MM.1S (cell line): ENCODE measurements at regions not wholly inside any gene's neighbourhood (a gene's known extent, or its start where the extent isn't known, plus 50 kb on each side); places are given as distances from the start of the nearest gene placed in this dataset.

Source experiments
- DNase-seq: peaks from one replicate; pipeline ENCODE4 v3.0.0-alpha.2; 2015
- H2AFZ ChIP-seq: fragments of 300-600 bp; sonication (generic); 2 replicates; pipeline ENCODE4 v1.6.0; 2016; ENCODE audit warnings: antibody characterized with exemption, low read length
- H3F3A ChIP-seq: fragments of 300-600 bp; sonication (generic); 2 replicates; pipeline ENCODE4 v1.6.1; 2016; ENCODE audit warnings: mild to moderate bottlenecking, antibody characterized with exemption, low read length, moderate library complexity, mixed read lengths; ENCODE audit not compliant: insufficient read depth
- H3K27ac ChIP-seq: fragments of 300-600 bp; sonication (generic); 2 replicates; pipeline ENCODE4 v1.5.1; 2016; ENCODE audit warnings: mild to moderate bottlenecking, low read length
- H3K27me3 ChIP-seq: fragments of 300-600 bp; sonication (generic); replicated peaks from 2 replicates; pipeline ENCODE4 v1.6.0; 2016; ENCODE audit warnings: low read length; ENCODE audit not compliant: insufficient read depth
- H3K36me3 ChIP-seq: fragments of 300-600 bp; sonication (generic); replicated peaks from 2 replicates; pipeline ENCODE4 v1.6.1; 2016; ENCODE audit warnings: mild to moderate bottlenecking, low read length, mixed read lengths; ENCODE audit not compliant: insufficient read depth
- H3K4me1 ChIP-seq: fragments of 300-600 bp; sonication (generic); 2 replicates; pipeline ENCODE4 v1.6.1; 2016; ENCODE audit warnings: low read length, mixed read lengths
- H3K4me2 ChIP-seq: fragments of 300-600 bp; sonication (generic); 2 replicates; pipeline ENCODE4 v1.6.0; 2016; ENCODE audit warnings: low read depth, low read length
- H3K4me3 ChIP-seq: fragments of 300-600 bp; sonication (generic); 2 replicates; pipeline ENCODE4 v1.5.1; 2016; ENCODE audit warnings: low read length, mixed read lengths
- H3K79me2 ChIP-seq: fragments of 300-600 bp; sonication (generic); 2 replicates; pipeline ENCODE4 v1.6.1; 2016; ENCODE audit warnings: mixed run types, low read length, mixed read lengths
- H3K9ac ChIP-seq: fragments of 300-600 bp; sonication (generic); 2 replicates; pipeline ENCODE4 v1.6.1; 2016; ENCODE audit warnings: low read length, mixed read lengths
- H3K9me2 ChIP-seq: fragments of 300-600 bp; sonication (generic); replicated peaks from 2 replicates; pipeline ENCODE4 v1.6.1; 2016; ENCODE audit warnings: mild to moderate bottlenecking, low read length, mixed read lengths; ENCODE audit not compliant: insufficient read depth
- H3K9me3 ChIP-seq: fragments of 300-600 bp; sonication (generic); replicated peaks from 2 replicates; pipeline ENCODE4 v1.6.1; 2016; ENCODE audit warnings: mild to moderate bottlenecking, low read length, mixed read lengths; ENCODE audit not compliant: insufficient read depth
- H4K20me1 ChIP-seq: fragments of 300-600 bp; sonication (generic); 2 replicates; pipeline ENCODE4 v1.6.1; 2016; ENCODE audit warnings: mild to moderate bottlenecking, low read length, moderate library complexity, mixed read lengths; ENCODE audit not compliant: insufficient read depth
- EZH2 ChIP-seq: fragments of 300-600 bp; sonication (generic); optimal IDR thresholded peaks from 2 replicates; pipeline ENCODE3; 2017; ENCODE audit warnings: low read depth, mild to moderate bottlenecking, antibody characterized with exemption, low read length, mixed read lengths
- EZH2phosphoT487 ChIP-seq: fragments of 300-600 bp; sonication (generic); IDR thresholded peaks from 2 replicates; pipeline ENCODE4 v1.6.1; 2018; ENCODE audit warnings: antibody characterized with exemption, low read length
- TF ChIP-seq, protein P1 (sequence below): fragments of 300-600 bp; sonication (generic); IDR thresholded peaks from 2 replicates; pipeline ENCODE4 v1.5.1; 2016; ENCODE audit warnings: antibody characterized with exemption, low read length, mixed read lengths

DNA sequence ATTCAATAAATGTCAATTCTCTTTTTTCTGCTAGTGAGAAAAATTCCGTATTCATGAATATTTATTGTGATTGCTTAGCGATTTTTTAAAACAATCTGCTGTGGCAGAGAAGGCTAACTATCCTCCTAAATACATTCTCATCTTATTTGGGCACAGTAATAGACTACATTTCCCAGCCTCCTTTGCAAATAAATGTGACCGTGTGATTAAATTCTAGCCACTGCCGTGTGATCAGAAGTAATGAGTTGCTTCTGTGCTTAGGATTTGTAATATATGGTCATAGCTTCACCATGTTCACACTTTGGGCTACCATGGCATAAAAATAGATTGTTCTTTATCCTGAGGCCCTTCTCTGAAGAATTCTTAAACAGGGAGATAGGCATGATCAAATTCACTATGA is 179.6 kb downstream of the FAM124B start:
- no peaks in the 10 kb centered on the region for H3F3A ChIP-seq
- H3K27ac ChIP-seq: no peak overlapping the region

DNA sequence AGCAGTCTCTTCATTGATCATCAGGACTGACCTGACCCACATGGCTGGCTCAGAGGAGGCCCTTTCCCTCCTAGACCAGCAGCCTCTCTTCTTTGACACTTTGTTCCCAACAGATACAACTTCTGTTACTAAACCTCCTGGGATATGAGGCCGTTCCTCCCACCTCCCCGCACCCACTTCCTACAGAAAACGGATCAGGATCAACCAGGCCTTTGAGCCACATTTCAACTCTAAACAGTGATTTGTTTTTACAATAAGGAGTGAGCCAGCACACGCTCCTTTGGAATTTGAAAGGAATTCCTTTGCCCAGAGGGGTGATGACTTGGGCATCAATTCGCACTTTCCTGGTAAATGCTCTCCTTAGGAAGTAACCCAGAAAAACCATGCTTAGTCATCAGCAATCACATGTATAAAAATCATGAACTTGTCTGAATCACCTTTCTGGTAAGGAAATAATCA is 180.4 kb downstream of the FAM124B start:
- H3K79me2 ChIP-seq: no peaks in the 10 kb centered on the region
- H4K20me1 ChIP-seq: no peaks in the 10 kb centered on the region
- H2AFZ ChIP-seq: no peak overlapping the region
- no peak overlapping the region for H3K4me3 ChIP-seq
- no peaks in the 10 kb centered on the region for H3F3A ChIP-seq
- no peaks in the 10 kb centered on the region for H3K4me1 ChIP-seq
- no peaks in the 10 kb centered on the region for H3K9me3 ChIP-seq
- no peaks in the 10 kb centered on the region for H3K9me2 ChIP-seq
- no peak overlapping the region for H3K4me2 ChIP-seq
- H3K36me3 ChIP-seq: no peaks in the 10 kb centered on the region
- no peak for DNase-seq
- TF ChIP-seq, protein P1, sequence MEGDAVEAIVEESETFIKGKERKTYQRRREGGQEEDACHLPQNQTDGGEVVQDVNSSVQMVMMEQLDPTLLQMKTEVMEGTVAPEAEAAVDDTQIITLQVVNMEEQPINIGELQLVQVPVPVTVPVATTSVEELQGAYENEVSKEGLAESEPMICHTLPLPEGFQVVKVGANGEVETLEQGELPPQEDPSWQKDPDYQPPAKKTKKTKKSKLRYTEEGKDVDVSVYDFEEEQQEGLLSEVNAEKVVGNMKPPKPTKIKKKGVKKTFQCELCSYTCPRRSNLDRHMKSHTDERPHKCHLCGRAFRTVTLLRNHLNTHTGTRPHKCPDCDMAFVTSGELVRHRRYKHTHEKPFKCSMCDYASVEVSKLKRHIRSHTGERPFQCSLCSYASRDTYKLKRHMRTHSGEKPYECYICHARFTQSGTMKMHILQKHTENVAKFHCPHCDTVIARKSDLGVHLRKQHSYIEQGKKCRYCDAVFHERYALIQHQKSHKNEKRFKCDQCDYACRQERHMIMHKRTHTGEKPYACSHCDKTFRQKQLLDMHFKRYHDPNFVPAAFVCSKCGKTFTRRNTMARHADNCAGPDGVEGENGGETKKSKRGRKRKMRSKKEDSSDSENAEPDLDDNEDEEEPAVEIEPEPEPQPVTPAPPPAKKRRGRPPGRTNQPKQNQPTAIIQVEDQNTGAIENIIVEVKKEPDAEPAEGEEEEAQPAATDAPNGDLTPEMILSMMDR: no peak
- no peak for TF ChIP-seq EZH2
- TF ChIP-seq EZH2phosphoT487: no peak
- no peaks in the 10 kb centered on the region for H3K27me3 ChIP-seq
- no peak overlapping the region for H3K9ac ChIP-seq
- no peak overlapping the region for H3K27ac ChIP-seq

More for the DNA sequence above, 179.6 kb downstream of the FAM124B start:
- H3K9me2 ChIP-seq: no peaks in the 10 kb centered on the region
- TF ChIP-seq, protein P1: no peak
- H3K9me3 ChIP-seq: no peaks in the 10 kb centered on the region
- H3K36me3 ChIP-seq: no peaks in the 10 kb centered on the region
- no peak overlapping the region for H2AFZ ChIP-seq
- no peak overlapping the region for H3K4me3 ChIP-seq
- no peaks in the 10 kb centered on the region for H3K27me3 ChIP-seq
- no peak overlapping the region for H3K4me2 ChIP-seq
- no peak for DNase-seq
- H4K20me1 ChIP-seq: no peaks in the 10 kb centered on the region
- no peaks in the 10 kb centered on the region for H3K79me2 ChIP-seq
- no peak overlapping the region for H3K9ac ChIP-seq
- H3K4me1 ChIP-seq: no peaks in the 10 kb centered on the region

DNA sequence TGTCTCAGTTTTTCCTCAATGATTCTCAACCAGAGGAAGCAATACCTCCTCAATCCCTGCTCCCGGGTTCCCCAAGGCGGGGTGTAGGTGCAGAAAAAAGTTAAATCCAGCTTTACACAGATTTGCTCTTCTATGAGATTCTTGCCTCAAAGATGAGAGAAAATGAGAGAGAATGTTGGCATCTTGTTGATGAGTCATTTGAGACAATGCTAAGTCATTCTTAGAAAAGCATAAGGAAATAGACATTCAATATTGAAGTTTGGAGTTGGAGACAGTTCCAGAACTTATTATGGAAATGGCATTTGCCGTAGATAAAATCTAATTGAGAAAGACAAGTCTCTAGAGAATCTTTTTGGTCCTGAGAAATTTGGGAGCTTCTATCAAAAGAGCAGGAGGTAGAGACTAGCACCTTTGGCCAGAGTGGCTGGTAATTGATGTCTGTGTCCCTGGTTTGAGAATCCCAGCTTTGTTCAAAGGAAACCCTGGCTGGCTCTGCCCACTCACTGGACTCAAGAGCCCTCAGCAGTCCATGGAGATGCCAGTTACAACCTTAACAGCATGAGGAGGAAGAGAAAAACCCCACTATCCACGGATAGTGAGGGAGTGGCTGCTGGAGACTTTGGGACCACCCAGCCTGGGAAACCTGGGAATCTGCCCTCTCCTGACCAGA is 181.2 kb downstream of the FAM124B start:
- Histone ChIP-seq H3F3A (no peaks in the 10 kb centered on the region), H3K4me2 (no peak overlapping the region), H3K36me3 (no peaks in the 10 kb centered on the region), H3K4me3 (no peak overlapping the region), H3K9me2 (no peaks in the 10 kb centered on the region), H3K9me3 (no peaks in the 10 kb centered on the region), H3K4me1 (no peaks in the 10 kb centered on the region), H3K79me2 (no peaks in the 10 kb centered on the region), H4K20me1 (no peaks in the 10 kb centered on the region), H3K9ac (no peak overlapping the region), H3K27me3 (no peaks in the 10 kb centered on the region), H3K27ac (no peak overlapping the region), H2AFZ (no peak overlapping the region)
- TF ChIP-seq EZH2phosphoT487: no peak
- TF ChIP-seq, protein P1: no peak
- no peak for TF ChIP-seq EZH2
- DNase-seq: no peak
